HG02970 (cell line): ENCODE measurements at regions not wholly inside any gene's neighbourhood (a gene's known extent, or its start where the extent isn't known, plus 50 kb on each side); places are given as distances from the start of the nearest gene placed in this dataset.
"Not testable (repeated sequence)": the region's sequence is repeated elsewhere in the genome, so short reads cannot be mapped to it uniquely, and the experiment has no call there.

ENCODE experiments used
- ATAC-seq: cut with Tn5 transposase; IDR thresholded peaks from one replicate; pipeline ENCODE4 v1.9.1; 2021; ENCODE audit warnings: mild to moderate bottlenecking, moderate library complexity, moderate number of reproducible peaks; ENCODE audit not compliant: unreplicated experiment, low FRiP score

- not testable (repeated sequence) for ATAC-seq
These were observed 473.3 kb downstream of the SPATA31A6 start for GRCh38 chr9:42656789-42657188.

DNA sequence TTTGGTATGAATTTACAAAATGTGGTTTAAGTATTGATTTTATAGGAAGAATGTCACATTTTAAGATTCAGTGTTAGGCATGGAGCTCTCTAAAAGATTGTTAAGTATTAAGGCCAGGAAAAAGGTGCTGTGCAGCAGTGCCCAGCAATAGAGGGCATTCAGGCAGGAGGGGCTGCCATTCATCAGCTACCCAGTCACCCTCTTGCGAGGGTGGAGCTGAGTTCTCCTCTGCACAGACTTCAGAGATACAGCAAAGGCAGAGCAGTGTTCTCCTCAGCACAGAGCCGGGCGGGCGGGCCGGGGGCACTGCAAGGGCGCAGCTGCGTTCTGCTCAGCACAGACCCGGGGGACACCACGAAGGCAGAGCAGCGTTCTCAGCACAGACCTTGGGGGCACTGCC lies 474.0 kb downstream of the SPATA31A6 start:
- ATAC-seq: not testable (repeated sequence)

- not testable (repeated sequence) for ATAC-seq
These were observed 513.7 kb downstream of the SPATA31A6 start for GRCh38 chr9:42697146-42697545.

GRCh38 chr9:42702890-42703289 lies 519.4 kb downstream of the SPATA31A6 start:
- ATAC-seq: not testable (repeated sequence)

- not testable (repeated sequence) for ATAC-seq
These were observed 541.7 kb downstream of the SPATA31A6 start for GRCh38 chr9:42724841-42725835.

GRCh38 chr9:42743030-42743814 lies 559.8 kb downstream of the SPATA31A6 start:
- peak; percentile 60 for ATAC-seq

- not testable (repeated sequence) for ATAC-seq
These were observed 573.8 kb downstream of the SPATA31A6 start for GRCh38 chr9:42757251-42757650.

GRCh38 chr9:42759320-42759719 lies 575.9 kb downstream of the SPATA31A6 start:
- ATAC-seq: not testable (repeated sequence)

DNA sequence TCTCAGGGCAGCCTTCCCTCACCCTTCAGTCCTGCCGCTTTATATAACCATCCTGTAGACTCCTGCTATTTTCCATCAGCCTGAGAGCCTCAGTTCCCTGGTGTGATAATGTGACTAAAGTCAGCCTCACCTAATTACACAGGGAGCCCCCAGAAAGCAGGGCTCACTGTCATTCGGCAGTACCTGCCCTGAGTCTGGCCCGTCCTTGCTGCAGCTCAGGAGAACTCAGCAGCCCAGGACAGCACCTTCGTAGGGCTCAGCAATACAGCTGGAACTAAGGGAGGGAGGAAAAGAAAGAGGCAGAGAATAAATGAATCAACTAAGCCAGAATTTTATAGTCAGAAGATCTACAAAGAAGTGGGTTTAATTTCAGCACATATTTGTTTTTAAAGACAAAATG lies 598.7 kb downstream of the SPATA31A6 start:
- ATAC-seq: not testable (repeated sequence)

- not testable (repeated sequence) for ATAC-seq
These were observed 609.3 kb downstream of the SPATA31A6 start for GRCh38 chr9:42792725-42793124.

DNA sequence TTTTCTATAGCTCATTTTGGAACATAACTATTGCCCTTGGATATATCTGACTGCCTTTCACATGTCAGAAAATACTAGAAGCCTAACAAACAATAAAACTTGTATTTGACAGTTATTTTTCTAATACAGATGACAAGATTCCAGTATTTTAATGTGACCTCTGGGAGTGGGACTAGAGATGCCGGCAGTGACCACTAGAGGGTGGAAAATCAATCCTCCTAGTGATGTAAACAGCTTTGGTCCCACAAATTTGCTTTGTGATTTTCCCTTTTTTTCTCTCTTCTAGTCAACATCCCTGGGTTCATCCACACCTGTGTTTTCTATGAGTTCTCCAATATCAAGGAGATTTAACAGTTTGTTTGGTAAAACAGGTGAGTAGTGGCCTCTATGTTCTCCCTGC lies 615.1 kb downstream of the SPATA31A6 start:
- ATAC-seq: not testable (repeated sequence)

- not testable (repeated sequence) for ATAC-seq
These were observed 619.3 kb downstream of the SPATA31A6 start for GRCh38 chr9:42802716-42803115.

- not testable (repeated sequence) for ATAC-seq
These were observed 623.2 kb downstream of the SPATA31A6 start for GRCh38 chr9:42806674-42807073.

GRCh38 chr9:42821468-42821867 lies 638.0 kb downstream of the SPATA31A6 start:
- not testable (repeated sequence) for ATAC-seq

GRCh38 chr9:42848156-42848555 lies 664.7 kb downstream of the SPATA31A6 start:
- not testable (repeated sequence) for ATAC-seq

DNA sequence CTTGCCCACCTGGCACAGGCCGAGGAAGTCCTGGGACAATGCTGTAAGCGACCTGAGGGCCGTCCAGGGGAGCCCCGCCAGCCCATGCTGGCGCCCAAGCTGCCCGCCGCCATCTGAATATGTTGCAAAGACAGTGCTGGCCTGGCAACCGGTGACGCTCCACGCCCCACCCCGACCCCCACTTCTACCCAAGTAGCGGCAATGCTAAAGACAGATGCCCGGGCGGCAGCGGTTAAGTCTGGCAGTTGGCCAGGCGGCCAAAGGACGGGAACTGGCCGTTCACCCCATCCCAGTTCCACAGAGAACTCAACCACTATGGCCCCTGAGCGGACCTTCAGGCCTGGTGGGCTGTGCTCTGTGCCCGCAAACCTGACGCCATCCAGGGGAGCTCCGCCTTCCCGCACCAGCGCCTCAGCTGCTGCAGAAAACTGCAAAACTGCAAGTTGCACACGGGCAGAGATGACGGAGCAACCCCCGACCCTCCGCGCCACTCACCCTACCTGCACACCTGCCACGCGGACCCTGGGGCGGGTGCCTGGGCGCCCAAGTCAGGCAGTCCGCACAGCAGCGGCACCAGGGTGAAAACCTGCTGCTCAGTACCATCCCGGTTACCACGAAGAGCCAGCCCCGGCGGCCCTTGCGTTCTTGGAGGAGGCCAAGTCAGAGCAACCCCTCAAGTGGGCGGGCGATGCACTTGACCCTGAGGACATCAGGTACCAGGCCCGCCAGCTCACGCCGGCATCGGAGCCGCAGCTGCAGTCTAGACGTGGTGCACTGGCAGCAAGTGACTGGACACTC lies 667.6 kb downstream of the SPATA31A6 start:
- ATAC-seq: not testable (repeated sequence)

- not testable (repeated sequence) for ATAC-seq
These were observed 668.2 kb downstream of the SPATA31A6 start for GRCh38 chr9:42851701-42852100.

- not testable (repeated sequence) for ATAC-seq
These were observed 668.9 kb downstream of the SPATA31A6 start for GRCh38 chr9:42852133-42852930.

- not testable (repeated sequence) for ATAC-seq
These were observed 676.7 kb downstream of the SPATA31A6 start for GRCh38 chr9:42860133-42860532.
